Sigmoid colon (tissue), 4 donors: ENCODE measurements at regions not wholly inside any gene's neighbourhood (a gene's known extent, or its start where the extent isn't known, plus 50 kb on each side); places are given as distances from the start of the nearest gene placed in this dataset.

Experiments used
- EP300 ChIP-seq, 4 donors: sonication (generic); formaldehyde crosslinking; IDR thresholded peaks; one replicate each; pipeline ENCODE4 v1.6.1; 2017; ENCODE audit warnings: antibody characterized with exemption in 4 of 4
- POLR2A ChIP-seq, 2 donors: fragments of 450-650 bp; IDR thresholded peaks; one replicate each; pipeline ENCODE4 v1.6.1; 2016; ENCODE audit warnings: antibody characterized with exemption in 2 of 2, mild to moderate bottlenecking in 2 of 2, moderate library complexity in 2 of 2
- TF ChIP-seq, protein P1 (sequence below), 4 experiments: fragments of 450-650 bp in 3 of 4; fragments of 200-600 bp in 1 of 4; IDR thresholded peaks; one replicate each; pipeline ENCODE4 v1.5.1; 2016 to 2019; ENCODE audit warnings: antibody characterized with exemption in 4 of 4, mild to moderate bottlenecking in 3 of 4, moderate library complexity in 2 of 4

DNA sequence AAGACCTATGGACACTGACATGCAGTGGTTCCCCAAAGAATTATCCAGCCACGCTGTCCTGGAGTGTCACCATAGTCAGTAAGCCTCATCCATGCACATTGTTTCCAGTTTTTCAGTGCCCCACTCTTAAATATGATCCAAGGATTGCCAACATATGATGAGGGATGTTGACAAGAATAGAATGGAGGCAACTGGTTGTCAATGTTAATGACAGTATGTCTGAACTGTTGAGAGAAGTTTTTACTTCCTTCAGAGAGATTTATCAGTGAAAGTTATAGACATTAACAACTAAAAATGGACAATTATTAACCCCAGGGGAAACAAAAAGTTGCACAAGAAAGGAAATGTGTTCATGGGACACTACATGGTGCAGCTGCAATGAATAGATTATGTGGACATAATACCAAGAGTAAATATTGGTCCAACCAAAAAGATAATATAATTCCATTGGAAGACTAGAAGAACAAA, 69.9 kb downstream of the CYP26B1 start:
- TF ChIP-seq, protein P1, sequence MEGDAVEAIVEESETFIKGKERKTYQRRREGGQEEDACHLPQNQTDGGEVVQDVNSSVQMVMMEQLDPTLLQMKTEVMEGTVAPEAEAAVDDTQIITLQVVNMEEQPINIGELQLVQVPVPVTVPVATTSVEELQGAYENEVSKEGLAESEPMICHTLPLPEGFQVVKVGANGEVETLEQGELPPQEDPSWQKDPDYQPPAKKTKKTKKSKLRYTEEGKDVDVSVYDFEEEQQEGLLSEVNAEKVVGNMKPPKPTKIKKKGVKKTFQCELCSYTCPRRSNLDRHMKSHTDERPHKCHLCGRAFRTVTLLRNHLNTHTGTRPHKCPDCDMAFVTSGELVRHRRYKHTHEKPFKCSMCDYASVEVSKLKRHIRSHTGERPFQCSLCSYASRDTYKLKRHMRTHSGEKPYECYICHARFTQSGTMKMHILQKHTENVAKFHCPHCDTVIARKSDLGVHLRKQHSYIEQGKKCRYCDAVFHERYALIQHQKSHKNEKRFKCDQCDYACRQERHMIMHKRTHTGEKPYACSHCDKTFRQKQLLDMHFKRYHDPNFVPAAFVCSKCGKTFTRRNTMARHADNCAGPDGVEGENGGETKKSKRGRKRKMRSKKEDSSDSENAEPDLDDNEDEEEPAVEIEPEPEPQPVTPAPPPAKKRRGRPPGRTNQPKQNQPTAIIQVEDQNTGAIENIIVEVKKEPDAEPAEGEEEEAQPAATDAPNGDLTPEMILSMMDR (IDR thresholded peaks at IDR 0.05), result no peak
- TF ChIP-seq EP300 (IDR thresholded peaks at IDR 0.05), result no peak
- no peak for TF ChIP-seq POLR2A (IDR thresholded peaks at IDR 0.05)
